ENCODE measurements at regions not wholly inside any gene's neighbourhood (a gene's known extent, or its start where the extent isn't known, plus 50 kb on each side); places are given as distances from the start of the nearest gene placed in this dataset.

GRCh38 chr2:193580176-193580950 lies 1385.6 kb upstream of the TMEFF2 start:
- no peak overlapping the region for H2AFZ ChIP-seq (ENCODE audit: low read length)
- no peaks in the 10 kb centered on the region for H3F3A ChIP-seq (ENCODE audit: low read length, unreplicated experiment)
- no peaks in the 10 kb centered on the region for H3K36me3 ChIP-seq (ENCODE audit: low read depth, low read length)
- H3K9me2 ChIP-seq (replicated peaks; ENCODE audit: low read length), result no peaks in the 10 kb centered on the region
- ATAC-seq, result no peak
- H3K4me2 ChIP-seq (ENCODE audit: low read length), result no peak overlapping the region
- DNase-seq, result no peak
- ChIA-PET POLR2A (ENCODE audit: unreplicated experiment) (no interaction called here), CTCF (no interaction called here)
- BruUV-seq (replicated peaks), result no TSS peak
- H3K27ac ChIP-seq (ENCODE audit: low read length), result no peak overlapping the region
- TF ChIP-seq EZH2phosphoT487 (IDR thresholded peaks at IDR 0.05; ENCODE audit: borderline replicate concordance, low read length) (no peak), EZH2 (IDR thresholded peaks at IDR 0.05; ENCODE audit: low read length, unreplicated experiment) (no peak), CTCF (conservative IDR thresholded peaks at IDR 0.05; ENCODE audit: low read depth, low read length) (no peak)
- intact Hi-C loops (cut with micrococcal nuclease), result loop anchor here (10.0 kb wide), 2 partner anchors 256 to 1734 kb away; no protein-coding TSS in a partner anchor
- H3K79me2 ChIP-seq (ENCODE audit: low read length), result no peaks in the 10 kb centered on the region
- no peak overlapping the region for H3K9ac ChIP-seq (ENCODE audit: low read length)
- no peaks in the 10 kb centered on the region for H4K20me1 ChIP-seq (ENCODE audit: low read length)
- no peak overlapping the region for H3K4me3 ChIP-seq (ENCODE audit: low read length)
- no peaks in the 10 kb centered on the region for H3K9me3 ChIP-seq (ENCODE audit: low read length)
- H3K27me3 ChIP-seq (ENCODE audit: low read length), result no peaks in the 10 kb centered on the region
- H3K4me1 ChIP-seq (ENCODE audit: insufficient read depth, low read length), result no peaks in the 10 kb centered on the region

GRCh38 chr2:193566886-193567285 lies 1372.2 kb upstream of the TMEFF2 start:
- H4K20me1 ChIP-seq (ENCODE audit: low read length), result no peaks in the 10 kb centered on the region
- no peaks in the 10 kb centered on the region for H3F3A ChIP-seq (ENCODE audit: low read length, unreplicated experiment)
- no peaks in the 10 kb centered on the region for H3K9me3 ChIP-seq (ENCODE audit: low read length)
- H3K9ac ChIP-seq (ENCODE audit: low read length), result no peak overlapping the region
- H3K36me3 ChIP-seq (ENCODE audit: low read depth, low read length), result no peaks in the 10 kb centered on the region
- ChIA-PET POLR2A (ENCODE audit: unreplicated experiment) (no interaction called here), CTCF (no interaction called here)
- no TSS peak for BruUV-seq (replicated peaks)
- H3K4me1 ChIP-seq (ENCODE audit: insufficient read depth, low read length), result no peaks in the 10 kb centered on the region
- H3K27me3 ChIP-seq (ENCODE audit: low read length), result no peaks in the 10 kb centered on the region
- H3K79me2 ChIP-seq (ENCODE audit: low read length), result no peaks in the 10 kb centered on the region
- DNase-seq (no peak), ATAC-seq (no peak)
- no peak overlapping the region for H3K4me3 ChIP-seq (ENCODE audit: low read length)
- intact Hi-C loops (cut with micrococcal nuclease), result no loop called here
- no peak overlapping the region for H3K27ac ChIP-seq (ENCODE audit: low read length)
- no peak overlapping the region for H3K4me2 ChIP-seq (ENCODE audit: low read length)
- no peaks in the 10 kb centered on the region for H3K9me2 ChIP-seq (replicated peaks; ENCODE audit: low read length)
- no peak overlapping the region for H2AFZ ChIP-seq (ENCODE audit: low read length)
- TF ChIP-seq EZH2 (IDR thresholded peaks at IDR 0.05; ENCODE audit: low read length, unreplicated experiment) (no peak), CTCF (conservative IDR thresholded peaks at IDR 0.05; ENCODE audit: low read depth, low read length) (no peak), EZH2phosphoT487 (IDR thresholded peaks at IDR 0.05; ENCODE audit: borderline replicate concordance, low read length) (no peak)

- no peak; the same call in 1 of the 2 replicates for ATAC-seq
- POLR2A ChIA-PET (ENCODE audit: unreplicated experiment), result no interaction called here
- H3K4me2 ChIP-seq (ENCODE audit: low read length), result no peak overlapping the region
- intact Hi-C loops (cut with micrococcal nuclease), result no loop called here
- no peaks in the 10 kb centered on the region for H3K27me3 ChIP-seq (ENCODE audit: low read length)
- BruUV-seq (replicated peaks), result no TSS peak
- no peak overlapping the region for H3K9ac ChIP-seq (ENCODE audit: low read length)
- no peak overlapping the region for H3K27ac ChIP-seq (ENCODE audit: low read length)
- no peaks in the 10 kb centered on the region for H3F3A ChIP-seq (ENCODE audit: low read length, unreplicated experiment)
- CTCF ChIA-PET, result no interaction called here
- TF ChIP-seq EZH2phosphoT487 (IDR thresholded peaks at IDR 0.05; ENCODE audit: borderline replicate concordance, low read length), result no peak
- TF ChIP-seq EZH2 (IDR thresholded peaks at IDR 0.05; ENCODE audit: low read length, unreplicated experiment), result no peak
- no peak for TF ChIP-seq CTCF (conservative IDR thresholded peaks at IDR 0.05; ENCODE audit: low read depth, low read length)
- H3K9me3 ChIP-seq (ENCODE audit: low read length), result no peaks in the 10 kb centered on the region
- no peaks in the 10 kb centered on the region for H3K79me2 ChIP-seq (ENCODE audit: low read length)
- H2AFZ ChIP-seq (ENCODE audit: low read length), result no peak overlapping the region
- no peaks in the 10 kb centered on the region for H3K9me2 ChIP-seq (replicated peaks; ENCODE audit: low read length)
- peak; percentile 28 for DNase-seq
- H4K20me1 ChIP-seq (ENCODE audit: low read length), result no peaks in the 10 kb centered on the region
- no peaks in the 10 kb centered on the region for H3K4me1 ChIP-seq (ENCODE audit: insufficient read depth, low read length)
- no peak overlapping the region for H3K4me3 ChIP-seq (ENCODE audit: low read length)
- H3K36me3 ChIP-seq (ENCODE audit: low read depth, low read length), result no peaks in the 10 kb centered on the region
Measured at GRCh38 chr2:193566276-193566675, 1371.5 kb upstream of the TMEFF2 start.
